CD14-positive monocyte (primary cell): ENCODE measurements at regions not wholly inside any gene's neighbourhood (a gene's known extent, or its start where the extent isn't known, plus 50 kb on each side); places are given as distances from the start of the nearest gene placed in this dataset.

ENCODE experiments used
- DNase-seq, 3 donors: peaks; one replicate each; pipeline ENCODE4 v3.0.0-alpha.2; 2011 to 2022
- H2AFZ ChIP-seq: 2 replicates; pipeline ENCODE4 v1.6.0; 2012; ENCODE audit warnings: mild to moderate bottlenecking, low read depth, low read length, inconsistent platforms; ENCODE audit not compliant: insufficient read depth, poor library complexity, severe bottlenecking
- H3K27ac ChIP-seq, 2 donors: 1 replicate in 1 of 2; 2 replicates in 1 of 2; pipeline ENCODE4 v1.5.1; 2012 to 2013; ENCODE audit warnings: low read length in 2 of 2, control low read depth in 1 of 2, inconsistent platforms in 1 of 2, low read depth in 1 of 2, mild to moderate bottlenecking in 1 of 2
- H3K27me3 ChIP-seq, 2 donors: one replicate each; pipeline versions ENCODE4 v1.6.0 to v1.6.1; 2011 to 2013; ENCODE audit warnings: low read length in 2 of 2; ENCODE audit not compliant: control insufficient read depth in 2 of 2, insufficient read depth in 2 of 2
- H3K36me3 ChIP-seq, 2 donors: replicated peaks in 1 of 2; 1 replicate in 1 of 2; 2 replicates in 1 of 2; pipeline versions ENCODE4 v1.5.1 to v1.6.1; 2012 to 2013; ENCODE audit warnings: low read length in 2 of 2, control low read depth in 1 of 2, inconsistent platforms in 1 of 2, mild to moderate bottlenecking in 1 of 2; ENCODE audit not compliant: insufficient read depth in 2 of 2, control insufficient read depth in 1 of 2
- H3K4me1 ChIP-seq, 2 donors: 1 replicate in 1 of 2; 2 replicates in 1 of 2; pipeline versions ENCODE4 v1.5.1 to v1.6.1; 2012 to 2013; ENCODE audit warnings: low read length in 2 of 2, control low read depth in 1 of 2, inconsistent platforms in 1 of 2, mild to moderate bottlenecking in 1 of 2, moderate library complexity in 1 of 2; ENCODE audit not compliant: insufficient read depth in 2 of 2, control insufficient read depth in 1 of 2
- H3K4me2 ChIP-seq: replicated peaks from 2 replicates; pipeline ENCODE3; 2012; ENCODE audit warnings: low read length, moderate library complexity, mild to moderate bottlenecking; ENCODE audit not compliant: poor library complexity, severe bottlenecking; ENCODE audit errors: extremely low read depth
- H3K4me3 ChIP-seq, 3 experiments: fragments of 200-600 bp in 1 of 3; sonication (generic) in 1 of 3; replicated peaks in 1 of 3; 1 replicate in 2 of 3; 2 replicates in 1 of 3; pipeline ENCODE4 v1.5.1; 2011 to 2013; ENCODE audit warnings: low read length in 3 of 3, mild to moderate bottlenecking in 3 of 3, control low read depth in 2 of 3, low read depth in 2 of 3, inconsistent platforms in 1 of 3, moderate library complexity in 1 of 3
- H3K79me2 ChIP-seq: 2 replicates; pipeline ENCODE4 v1.6.0; 2012; ENCODE audit warnings: mild to moderate bottlenecking, control low read depth, inconsistent platforms, low read length, moderate library complexity; ENCODE audit not compliant: insufficient read depth
- H3K9ac ChIP-seq: 2 replicates; pipeline ENCODE4 v1.6.0; 2017; ENCODE audit warnings: low read length, mild to moderate bottlenecking; ENCODE audit not compliant: insufficient read depth, poor library complexity, severe bottlenecking
- H3K9me3 ChIP-seq, 2 donors: replicated peaks in 1 of 2; 1 replicate in 1 of 2; 2 replicates in 1 of 2; pipeline versions ENCODE4 v1.5.1 to v1.6.1; 2012 to 2013; ENCODE audit warnings: low read length in 2 of 2, control low read depth in 1 of 2; ENCODE audit not compliant: control insufficient read depth in 1 of 2, insufficient read depth in 1 of 2
- H4K20me1 ChIP-seq: 2 replicates; pipeline ENCODE4 v1.6.0; 2012; ENCODE audit warnings: mild to moderate bottlenecking, low read length, control low read depth, moderate library complexity; ENCODE audit not compliant: insufficient read depth
- H3K27ac Mint-ChIP-seq, 7 donors: one replicate each; pipeline ENCODE4 v1.8.0; 2020; ENCODE audit warnings: mild to moderate bottlenecking in 7 of 7, mixed read lengths in 7 of 7, moderate library complexity in 6 of 7, inconsistent platforms in 2 of 7
- H3K27me3 Mint-ChIP-seq, 3 donors: one replicate each; pipeline ENCODE4 v1.8.0; 2021 to 2022; ENCODE audit warnings: low read depth in 3 of 3, mild to moderate bottlenecking in 3 of 3, mixed read lengths in 3 of 3, moderate library complexity in 3 of 3, inconsistent platforms in 1 of 3
- H3K36me3 Mint-ChIP-seq, 2 donors: one replicate each; pipeline ENCODE4 v1.8.0; 2020; ENCODE audit warnings: mixed read lengths in 2 of 2, inconsistent platforms in 1 of 2, mild to moderate bottlenecking in 1 of 2
- H3K4me1 Mint-ChIP-seq: one replicate; pipeline ENCODE4 v1.8.0; 2020; ENCODE audit warnings: mild to moderate bottlenecking, mixed read lengths
- H3K4me3 Mint-ChIP-seq, 2 donors: one replicate each; pipeline ENCODE4 v1.8.0; 2020; ENCODE audit warnings: mild to moderate bottlenecking in 2 of 2, mixed read lengths in 2 of 2, moderate library complexity in 1 of 2
- H3K9me3 Mint-ChIP-seq, 7 donors: one replicate each; pipeline ENCODE4 v1.8.0; 2020 to 2022; ENCODE audit warnings: mixed read lengths in 7 of 7, mild to moderate bottlenecking in 6 of 7, moderate library complexity in 6 of 7, inconsistent platforms in 2 of 7
- CTCF ChIP-seq: fragments of 200-600 bp; IDR thresholded peaks from one replicate; pipeline ENCODE4 v1.8.0; 2022; ENCODE audit warnings: antibody characterized with exemption, mild to moderate bottlenecking
- WGBS: methylation state at CpG from one replicate; pipeline ENCODE4 v1.1.5; 2013; ENCODE audit warnings: missing lambda C conversion rate; ENCODE audit not compliant: insufficient coverage; 5-methylcytosine and 5-hydroxymethylcytosine counted together
- intact Hi-C, 2 donors: fragments of 100-400 bp; cut with micrococcal nuclease; formaldehyde crosslinking; loops; one replicate each; pipeline versions ENCODE4 v1.15.0 to v1.15.1; 2023

DNA sequence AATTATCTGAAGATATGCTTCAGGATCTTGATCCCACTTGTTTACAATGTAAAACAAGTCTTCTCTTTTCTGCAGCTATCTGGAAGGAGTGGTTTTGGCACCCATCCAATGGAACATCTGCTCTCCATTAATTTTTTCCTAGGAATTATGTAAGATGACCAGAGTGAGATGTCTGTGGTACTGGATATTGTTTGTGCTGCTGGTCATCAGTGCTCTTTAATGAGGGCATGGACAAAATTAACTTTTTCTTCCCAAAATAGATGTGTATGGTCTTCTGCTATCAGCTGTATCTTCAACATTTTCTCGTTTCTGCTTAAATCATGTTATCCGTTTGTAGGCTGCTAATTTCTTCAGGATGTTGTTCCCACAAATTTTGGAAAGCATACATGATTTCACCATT, 415.4 kb upstream of the KLHL1 start:
- Histone ChIP-seq H3K4me2 (no peak overlapping the region), H3K27me3 (no peaks in the 10 kb centered on the region), H3K9me3 (peaks cover 0 to 3% of the 10 kb centered on the region in 2 donors), H2AFZ (no peak overlapping the region), H3K79me2 (no peaks in the 10 kb centered on the region), H4K20me1 (no peaks in the 10 kb centered on the region), H3K9ac (no peak overlapping the region), H3K36me3 (no peaks in the 10 kb centered on the region), H3K4me3 (no peak overlapping the region), H3K27ac (no peak overlapping the region), H3K4me1 (no peaks in the 10 kb centered on the region)
- Mint-ChIP-seq H3K27me3 (no peaks in the 10 kb centered on the region), H3K4me1 (no peaks in the 10 kb centered on the region), H3K27ac (no peak overlapping the region), H3K36me3 (no peaks in the 10 kb centered on the region), H3K9me3 (peaks cover 0 to 5% (median 2%) of the 10 kb centered on the region in 7 donors), H3K4me3 (no peak overlapping the region)
- no CpG with 5 or more reads among the region's 2 CpGs for WGBS
- TF ChIP-seq CTCF: no peak
- no peak for DNase-seq
- intact Hi-C loops: no loop called here

GRCh38 chr13:70520275-70521036, 412.2 kb upstream of the KLHL1 start:
- H3K79me2 ChIP-seq: no peaks in the 10 kb centered on the region
- no peak overlapping the region for H3K9ac ChIP-seq
- no peaks in the 10 kb centered on the region for H3K36me3 ChIP-seq
- Mint-ChIP-seq H3K4me3 (no peak overlapping the region), H3K36me3 (no peaks in the 10 kb centered on the region), H3K9me3 (peaks cover 0 to 5% (median 1%) of the 10 kb centered on the region in 7 donors), H3K27ac (no peak overlapping the region), H3K27me3 (no peaks in the 10 kb centered on the region), H3K4me1 (no peaks in the 10 kb centered on the region)
- intact Hi-C loops: no loop called here
- no peak overlapping the region for H3K27ac ChIP-seq
- no peak overlapping the region for H2AFZ ChIP-seq
- H3K27me3 ChIP-seq: no peaks in the 10 kb centered on the region
- no peaks in the 10 kb centered on the region for H3K4me1 ChIP-seq
- no peaks in the 10 kb centered on the region for H3K9me3 ChIP-seq
- no peak overlapping the region for H3K4me2 ChIP-seq
- TF ChIP-seq CTCF: no peak
- WGBS: no CpG with 5 or more reads among the region's 2 CpGs
- no peak overlapping the region for H3K4me3 ChIP-seq
- H4K20me1 ChIP-seq: no peaks in the 10 kb centered on the region
- no peak for DNase-seq
